GM18508 (cell line): ENCODE measurements at regions not wholly inside any gene's neighbourhood (a gene's known extent, or its start where the extent isn't known, plus 50 kb on each side); places are given as distances from the start of the nearest gene placed in this dataset.

ENCODE experiments used
- ATAC-seq: cut with Tn5 transposase; IDR thresholded peaks from one replicate; pipeline ENCODE4 v1.9.1; 2021; ENCODE audit warnings: moderate number of reproducible peaks; ENCODE audit not compliant: insufficient read depth, unreplicated experiment

DNA sequence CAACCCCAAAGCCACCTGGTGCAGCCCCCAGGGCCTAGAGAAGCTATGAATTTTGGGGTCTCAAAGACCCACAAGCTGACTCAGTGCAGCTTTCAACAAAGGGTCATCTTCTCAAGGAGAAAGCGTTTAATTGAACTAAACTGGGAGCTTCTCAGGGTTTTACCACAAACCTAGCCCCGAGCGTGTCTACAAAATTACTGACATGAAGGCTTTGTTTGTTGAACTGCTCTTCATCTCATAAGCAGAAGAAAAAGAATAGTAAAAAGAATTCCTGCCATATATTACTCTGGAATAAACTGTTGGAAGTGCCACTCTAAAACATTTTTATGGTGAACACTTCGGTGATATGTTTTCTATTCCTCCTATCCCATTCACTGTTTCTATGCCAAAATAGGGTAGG, 50.8 kb upstream of the INCENP start:
- ATAC-seq, result no peak

DNA sequence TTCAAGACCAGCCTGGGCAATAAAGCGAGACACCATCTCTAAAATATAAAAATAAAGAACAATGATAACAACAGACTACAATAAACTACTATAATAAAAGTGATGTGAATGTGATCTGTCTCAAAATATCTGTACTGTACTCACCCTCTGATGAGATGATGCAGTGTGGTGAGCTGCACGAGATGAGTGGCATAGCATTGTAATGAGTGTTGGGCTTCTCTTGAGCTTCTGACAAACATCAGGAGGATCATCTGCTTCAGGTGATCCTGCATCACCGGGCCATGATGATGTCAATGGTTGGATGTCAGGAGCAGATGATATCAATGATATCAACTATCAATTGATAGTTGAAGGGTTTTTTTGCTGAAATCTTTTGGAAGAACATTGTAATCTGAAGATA, 52.4 kb upstream of the INCENP start:
- ATAC-seq, result no peak

GRCh38 chr11:62069986-62070919, 53.6 kb upstream of the INCENP start:
- no peak for ATAC-seq

DNA sequence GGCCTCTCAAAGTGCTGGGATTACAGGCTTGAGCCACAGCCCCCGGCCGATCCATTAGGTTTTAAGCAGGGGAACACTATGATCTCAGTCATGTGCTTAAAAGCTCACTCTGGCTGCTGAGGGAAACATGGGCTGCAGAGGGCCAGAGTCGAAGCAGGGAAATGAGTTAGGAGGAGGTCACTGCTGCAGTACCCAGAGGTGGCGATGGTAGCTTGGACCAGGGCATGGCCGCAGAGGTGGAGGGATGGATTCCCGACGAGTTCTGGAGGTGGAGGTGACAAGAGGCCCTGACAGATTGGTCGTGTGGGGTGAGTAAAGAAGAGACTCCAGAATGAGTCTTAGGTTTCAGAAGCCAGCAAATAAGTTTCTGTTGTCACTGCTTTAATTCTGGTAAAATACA, 54.4 kb upstream of the INCENP start:
- ATAC-seq, result no peak

DNA sequence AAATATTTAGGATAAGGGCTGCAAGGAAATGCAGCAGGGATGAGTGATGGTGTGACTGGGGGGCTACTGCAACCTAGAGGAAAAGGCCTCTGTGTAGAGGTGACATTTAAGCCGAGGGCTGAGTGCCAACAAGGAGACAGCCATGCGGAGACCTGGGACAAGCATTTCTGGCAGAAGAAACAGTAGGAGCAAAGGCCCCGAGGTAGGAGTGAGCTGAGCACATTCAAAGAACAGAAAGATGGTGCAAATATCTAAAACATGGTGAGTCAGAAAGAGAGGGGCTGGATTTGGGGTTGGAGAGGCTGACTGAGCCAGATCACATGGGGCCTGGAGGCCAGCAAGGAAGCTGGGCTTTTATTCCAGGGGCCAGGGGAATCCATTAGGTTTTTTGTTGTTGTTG, 55.1 kb upstream of the INCENP start:
- ATAC-seq, result no peak

DNA sequence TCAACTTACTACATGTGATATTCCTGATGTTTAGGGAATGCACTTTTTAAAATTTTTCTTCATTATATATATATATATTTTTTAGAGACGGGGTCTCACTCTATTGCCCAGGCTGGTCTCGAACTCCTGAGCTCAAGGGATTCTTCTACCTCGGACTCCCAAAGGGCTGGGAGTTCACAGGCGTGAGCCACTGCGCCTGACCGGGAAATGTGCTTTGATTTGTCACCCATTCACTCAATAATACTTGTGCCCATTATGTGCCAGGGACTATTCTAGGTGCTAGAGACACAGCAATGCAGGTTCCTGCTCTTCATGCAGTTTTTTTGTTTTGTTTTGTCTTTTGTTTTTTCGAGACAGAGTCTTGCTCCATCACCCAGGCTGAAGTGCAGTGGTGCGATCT, 56.1 kb upstream of the INCENP start:
- no peak for ATAC-seq

DNA sequence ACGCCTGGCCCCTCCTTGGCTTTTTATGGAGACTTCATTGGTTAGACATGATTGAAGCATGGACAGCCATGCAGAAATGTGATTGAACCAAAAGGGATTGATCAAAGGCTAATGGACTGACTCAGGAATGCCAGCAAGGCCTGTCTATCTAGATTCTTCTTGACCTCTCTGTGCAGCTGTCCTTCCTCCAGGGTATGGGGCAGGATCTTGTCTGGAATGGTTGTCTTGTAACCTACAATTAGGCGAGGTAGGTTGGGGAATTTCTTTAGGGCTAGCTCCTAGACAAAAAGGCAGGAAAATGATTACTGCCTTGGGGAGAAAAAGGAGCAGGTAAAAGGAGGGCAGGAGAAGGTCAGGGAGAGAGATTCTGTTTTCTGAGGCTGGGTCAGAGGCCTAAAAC, 59.6 kb upstream of the INCENP start:
- no peak for ATAC-seq

GRCh38 chr11:62062223-62062861, 61.5 kb upstream of the INCENP start:
- ATAC-seq, result no peak

GRCh38 chr11:62061356-62062222, 62.2 kb upstream of the INCENP start:
- ATAC-seq, result no peak

DNA sequence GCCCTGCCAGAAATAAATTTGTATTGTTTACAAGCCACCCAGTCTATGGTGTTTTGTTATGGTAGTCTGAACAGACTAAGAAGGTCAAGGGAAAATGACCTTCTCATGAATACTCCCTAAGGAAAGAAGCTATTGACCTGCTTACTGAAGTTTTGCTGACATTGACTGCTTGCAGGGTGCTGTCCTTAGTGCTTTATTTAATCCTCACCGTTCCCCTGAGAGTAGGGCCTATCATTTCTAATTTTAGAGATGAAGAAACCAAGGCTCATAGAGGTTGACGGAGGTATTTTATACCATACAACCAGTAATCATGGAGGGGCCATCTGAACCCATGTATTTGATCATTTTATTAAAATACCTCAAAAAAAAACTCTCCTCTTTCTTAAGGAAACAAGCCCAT, 66.7 kb upstream of the INCENP start:
- ATAC-seq, result no peak

GRCh38 chr11:62055970-62056369, 67.8 kb upstream of the INCENP start:
- ATAC-seq, result no peak

- ATAC-seq, result no peak
These were observed 69.2 kb upstream of the INCENP start for GRCh38 chr11:62054484-62055121.

DNA sequence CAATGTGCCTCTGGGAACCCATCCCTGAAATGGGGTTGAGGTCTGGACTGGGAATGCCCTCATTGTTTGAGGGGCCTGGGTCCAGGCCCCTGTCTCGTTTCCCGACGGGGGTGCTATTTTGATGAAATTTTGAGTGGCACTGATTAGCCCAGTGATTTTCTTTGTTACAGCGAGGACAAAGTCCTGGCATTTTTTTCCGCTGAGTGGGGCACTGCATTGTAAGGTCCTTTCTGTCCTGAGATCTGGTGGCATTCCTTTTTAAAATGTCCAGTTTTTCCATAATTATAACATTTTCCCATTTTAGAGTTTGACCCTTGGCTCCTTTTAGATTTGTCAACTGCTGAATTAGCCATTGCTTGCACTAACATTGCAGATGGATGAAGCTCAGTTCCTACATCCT, 69.7 kb upstream of the INCENP start:
- no peak for ATAC-seq

DNA sequence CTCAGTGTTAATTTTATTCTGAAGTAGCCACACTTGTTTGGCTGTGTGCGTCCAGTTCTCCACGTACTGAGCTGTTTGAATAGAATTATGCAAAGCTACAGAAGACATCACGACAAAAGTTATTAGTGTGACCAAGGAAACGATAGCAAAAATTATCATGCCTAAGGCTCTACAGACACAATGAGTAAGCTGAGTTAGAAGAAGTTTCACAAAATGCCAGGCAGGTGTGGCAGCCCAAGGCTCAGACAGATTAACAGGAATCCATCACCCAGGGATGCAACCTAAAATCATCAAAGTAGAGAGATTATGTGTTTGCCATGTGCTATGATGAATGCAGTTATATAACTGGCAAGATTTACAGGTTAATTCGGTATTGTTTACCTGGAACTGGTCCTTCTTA, 73.1 kb upstream of the INCENP start:
- no peak for ATAC-seq

DNA sequence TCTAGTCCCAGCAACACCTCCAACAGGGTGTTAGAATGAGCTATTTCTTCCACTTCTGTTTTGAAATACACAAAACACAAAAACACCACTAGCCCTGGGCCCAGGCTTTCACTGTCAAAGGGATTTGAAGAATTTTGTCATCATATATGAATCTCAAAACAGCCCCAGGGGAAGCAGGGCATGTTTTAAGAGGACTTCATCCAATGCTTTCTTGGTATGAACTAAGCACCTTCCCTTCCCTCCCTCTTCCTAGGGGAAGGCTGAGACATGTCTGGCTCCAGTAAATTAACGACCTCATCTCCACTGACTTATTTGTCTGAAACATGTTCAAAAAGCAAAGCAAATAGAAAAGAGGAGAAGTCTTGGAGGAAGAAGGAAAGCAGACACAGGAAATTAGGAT, 75.7 kb upstream of the INCENP start:
- ATAC-seq, result no peak

GRCh38 chr11:62046568-62047100, 77.2 kb upstream of the INCENP start:
- ATAC-seq, result no peak

DNA sequence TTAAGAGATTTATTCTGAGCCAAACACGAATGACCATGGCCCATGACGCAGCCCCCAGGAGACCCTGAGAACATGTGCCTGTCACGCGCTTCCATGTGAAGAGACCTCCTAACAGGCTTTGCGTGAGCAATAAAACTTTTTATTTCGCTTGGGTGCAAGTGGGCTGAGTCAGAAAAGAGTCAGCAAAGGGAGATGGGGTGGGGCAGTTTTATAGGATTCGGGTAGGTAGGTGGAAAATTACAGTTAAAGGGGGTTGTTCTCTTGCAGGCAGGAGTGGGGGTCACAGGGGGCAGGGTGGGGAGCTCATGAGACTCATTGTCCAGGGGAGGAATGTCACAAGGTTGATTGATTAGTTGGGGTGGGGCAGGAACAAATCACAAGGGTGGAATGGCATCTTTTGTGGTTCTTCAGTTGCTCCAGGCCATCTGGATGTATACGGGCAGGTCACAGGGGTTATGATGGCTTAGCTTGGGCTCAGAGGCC, 77.2 kb upstream of the FTH1 start:
- no peak for ATAC-seq

GRCh38 chr11:62035293-62035692, 67.9 kb upstream of the FTH1 start:
- no peak for ATAC-seq

DNA sequence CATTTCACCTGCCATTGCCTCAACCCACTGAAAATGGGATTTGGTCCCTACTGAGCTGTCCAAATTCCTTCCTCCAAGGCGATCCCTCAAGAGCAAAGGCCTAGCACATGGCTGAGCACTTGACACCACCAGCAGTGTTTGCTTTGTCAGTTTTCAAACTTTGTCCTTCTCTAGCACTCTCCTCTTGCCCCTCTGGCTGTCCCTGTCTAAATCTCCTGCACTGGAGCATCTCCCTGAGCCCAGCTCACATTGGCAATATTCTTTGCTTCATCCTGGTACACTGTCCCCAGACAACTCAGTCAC, 66.6 kb upstream of the FTH1 start:
- ATAC-seq, result no peak
